ENCODE measurements at regions not wholly inside any gene's neighbourhood (a gene's known extent, or its start where the extent isn't known, plus 50 kb on each side); places are given as distances from the start of the nearest gene placed in this dataset.

DNA sequence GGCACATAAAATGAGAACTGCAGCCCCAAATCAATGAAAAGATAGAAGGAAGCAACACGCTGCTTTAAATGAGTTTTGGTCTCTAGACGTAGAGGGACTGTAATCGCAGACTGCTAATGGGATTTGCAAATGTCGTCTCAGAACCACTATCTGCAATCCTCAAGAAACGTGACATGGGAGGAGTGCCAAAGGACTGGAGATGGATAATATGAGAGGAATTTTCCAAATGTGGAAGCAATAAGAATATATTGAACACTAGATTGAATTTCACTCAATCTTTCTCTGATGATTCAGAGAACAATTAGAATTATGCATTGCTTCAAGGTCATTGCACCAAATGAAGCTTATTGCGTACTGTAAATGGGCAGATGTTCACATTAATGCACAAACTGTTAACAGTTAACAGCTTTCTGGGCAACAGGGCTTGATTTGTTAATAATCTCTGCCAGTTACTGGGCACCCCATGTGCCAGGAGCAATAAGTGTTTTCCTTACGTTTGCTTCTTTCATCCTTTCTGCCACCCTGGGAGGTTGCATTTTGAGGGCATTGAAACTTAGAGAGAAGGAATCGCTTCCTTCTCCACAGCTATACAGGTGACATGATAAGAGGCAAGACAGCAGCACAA is 62.8 kb upstream of the WASF3 start:
- TF ChIP-seq TAF1 (IDR thresholded peaks at IDR 0.05; ENCODE audit: low read depth) (no peak), EP300 (IDR thresholded peaks at IDR 0.05; ENCODE audit: borderline replicate concordance) (no peak), TEAD4 (IDR thresholded peaks at IDR 0.05) (no peak), CEBPB (IDR thresholded peaks at IDR 0.05) (no peak), EGR1 (IDR thresholded peaks at IDR 0.05) (no peak), RAD21 (IDR thresholded peaks at IDR 0.05; ENCODE audit: low read depth) (no peak), FOXM1 (IDR thresholded peaks at IDR 0.05; ENCODE audit: borderline replicate concordance, low read depth) (no peak), TCF12 (IDR thresholded peaks at IDR 0.05; ENCODE audit: low read depth) (no peak), NFIC (IDR thresholded peaks at IDR 0.05) (no peak)
- TF ChIP-seq, protein P1, sequence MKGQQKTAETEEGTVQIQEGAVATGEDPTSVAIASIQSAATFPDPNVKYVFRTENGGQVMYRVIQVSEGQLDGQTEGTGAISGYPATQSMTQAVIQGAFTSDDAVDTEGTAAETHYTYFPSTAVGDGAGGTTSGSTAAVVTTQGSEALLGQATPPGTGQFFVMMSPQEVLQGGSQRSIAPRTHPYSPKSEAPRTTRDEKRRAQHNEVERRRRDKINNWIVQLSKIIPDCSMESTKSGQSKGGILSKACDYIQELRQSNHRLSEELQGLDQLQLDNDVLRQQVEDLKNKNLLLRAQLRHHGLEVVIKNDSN (IDR thresholded peaks at IDR 0.05): no peak
- TF ChIP-seq, protein P2, sequence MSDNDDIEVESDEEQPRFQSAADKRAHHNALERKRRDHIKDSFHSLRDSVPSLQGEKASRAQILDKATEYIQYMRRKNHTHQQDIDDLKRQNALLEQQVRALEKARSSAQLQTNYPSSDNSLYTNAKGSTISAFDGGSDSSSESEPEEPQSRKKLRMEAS (IDR thresholded peaks at IDR 0.05): no peak
- TF ChIP-seq, protein P3, sequence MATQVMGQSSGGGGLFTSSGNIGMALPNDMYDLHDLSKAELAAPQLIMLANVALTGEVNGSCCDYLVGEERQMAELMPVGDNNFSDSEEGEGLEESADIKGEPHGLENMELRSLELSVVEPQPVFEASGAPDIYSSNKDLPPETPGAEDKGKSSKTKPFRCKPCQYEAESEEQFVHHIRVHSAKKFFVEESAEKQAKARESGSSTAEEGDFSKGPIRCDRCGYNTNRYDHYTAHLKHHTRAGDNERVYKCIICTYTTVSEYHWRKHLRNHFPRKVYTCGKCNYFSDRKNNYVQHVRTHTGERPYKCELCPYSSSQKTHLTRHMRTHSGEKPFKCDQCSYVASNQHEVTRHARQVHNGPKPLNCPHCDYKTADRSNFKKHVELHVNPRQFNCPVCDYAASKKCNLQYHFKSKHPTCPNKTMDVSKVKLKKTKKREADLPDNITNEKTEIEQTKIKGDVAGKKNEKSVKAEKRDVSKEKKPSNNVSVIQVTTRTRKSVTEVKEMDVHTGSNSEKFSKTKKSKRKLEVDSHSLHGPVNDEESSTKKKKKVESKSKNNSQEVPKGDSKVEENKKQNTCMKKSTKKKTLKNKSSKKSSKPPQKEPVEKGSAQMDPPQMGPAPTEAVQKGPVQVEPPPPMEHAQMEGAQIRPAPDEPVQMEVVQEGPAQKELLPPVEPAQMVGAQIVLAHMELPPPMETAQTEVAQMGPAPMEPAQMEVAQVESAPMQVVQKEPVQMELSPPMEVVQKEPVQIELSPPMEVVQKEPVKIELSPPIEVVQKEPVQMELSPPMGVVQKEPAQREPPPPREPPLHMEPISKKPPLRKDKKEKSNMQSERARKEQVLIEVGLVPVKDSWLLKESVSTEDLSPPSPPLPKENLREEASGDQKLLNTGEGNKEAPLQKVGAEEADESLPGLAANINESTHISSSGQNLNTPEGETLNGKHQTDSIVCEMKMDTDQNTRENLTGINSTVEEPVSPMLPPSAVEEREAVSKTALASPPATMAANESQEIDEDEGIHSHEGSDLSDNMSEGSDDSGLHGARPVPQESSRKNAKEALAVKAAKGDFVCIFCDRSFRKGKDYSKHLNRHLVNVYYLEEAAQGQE (IDR thresholded peaks at IDR 0.05; ENCODE audit: low read depth): no peak

All from Ishikawa (cell line).